Osteocyte (in vitro differentiated cells): ENCODE measurements at regions not wholly inside any gene's neighbourhood (a gene's known extent, or its start where the extent isn't known, plus 50 kb on each side); places are given as distances from the start of the nearest gene placed in this dataset.
A peak's percentile ranks its signal among the peaks of the same experiment; 100 is the strongest.

Source experiments
- DNase-seq: peaks from one replicate; pipeline ENCODE4 v3.0.0; 2021; ENCODE audit warnings: mixed read lengths; ENCODE audit not compliant: unreplicated experiment; ENCODE audit errors: extremely low spot score
- H3K27ac Mint-ChIP-seq: one replicate; pipeline ENCODE4 v1.8.0; 2021; ENCODE audit warnings: mild to moderate bottlenecking, mixed read lengths; ENCODE audit not compliant: unreplicated experiment
- H3K27me3 Mint-ChIP-seq: one replicate; pipeline ENCODE4 v1.8.0; 2021; ENCODE audit warnings: mixed read lengths; ENCODE audit not compliant: unreplicated experiment
- H3K36me3 Mint-ChIP-seq: one replicate; pipeline ENCODE4 v1.8.0; 2021; ENCODE audit warnings: mixed read lengths; ENCODE audit not compliant: unreplicated experiment
- H3K4me1 Mint-ChIP-seq: one replicate; pipeline ENCODE4 v1.8.0; 2021; ENCODE audit warnings: mixed read lengths; ENCODE audit not compliant: unreplicated experiment
- H3K4me3 Mint-ChIP-seq: one replicate; pipeline ENCODE4 v1.8.0; 2021; ENCODE audit warnings: mild to moderate bottlenecking, moderate library complexity, mixed read lengths; ENCODE audit not compliant: unreplicated experiment
- H3K9me3 Mint-ChIP-seq: one replicate; pipeline ENCODE4 v1.8.0; 2021; ENCODE audit warnings: mixed read lengths; ENCODE audit not compliant: unreplicated experiment
- CTCF ChIP-seq: fragments of 200-600 bp; sonication (generic); IDR thresholded peaks from 2 replicates; pipeline ENCODE4 v1.5.0; 2021; ENCODE audit warnings: antibody characterized with exemption, mild to moderate bottlenecking, moderate library complexity

- no peak for TF ChIP-seq CTCF
- no peaks in the 10 kb centered on the region for H3K36me3 Mint-ChIP-seq
- H3K27me3 Mint-ChIP-seq: no peaks in the 10 kb centered on the region
- H3K4me3 Mint-ChIP-seq: no peak overlapping the region
- no peak overlapping the region for H3K27ac Mint-ChIP-seq
- H3K9me3 Mint-ChIP-seq: peaks cover 8% of the 10 kb centered on the region
- no peak for DNase-seq
- H3K4me1 Mint-ChIP-seq: peaks cover 1% of the 10 kb centered on the region
Measured at GRCh38 chrX:40333344-40333743, 235.6 kb upstream of the BCOR start.

- Mint-ChIP-seq H3K4me1 (peaks cover 1% of the 10 kb centered on the region), H3K27ac (no peak overlapping the region), H3K9me3 (peaks cover 8% of the 10 kb centered on the region), H3K27me3 (peaks cover 2% of the 10 kb centered on the region), H3K36me3 (no peaks in the 10 kb centered on the region), H3K4me3 (no peak overlapping the region)
- no peak for TF ChIP-seq CTCF
- no peak for DNase-seq
Measured at GRCh38 chrX:40331762-40332161, 234.0 kb upstream of the BCOR start.

- H3K36me3 Mint-ChIP-seq: no peaks in the 10 kb centered on the region
- H3K27ac Mint-ChIP-seq: no peak overlapping the region
- H3K27me3 Mint-ChIP-seq: peaks cover 3% of the 10 kb centered on the region
- no peak for DNase-seq
- peaks cover 8% of the 10 kb centered on the region for H3K9me3 Mint-ChIP-seq
- no peak for TF ChIP-seq CTCF
- H3K4me1 Mint-ChIP-seq: peaks cover 1% of the 10 kb centered on the region
- H3K4me3 Mint-ChIP-seq: no peak overlapping the region
Measured at GRCh38 chrX:40331353-40331752, 233.6 kb upstream of the BCOR start.

- peaks cover 3% of the 10 kb centered on the region for H3K27me3 Mint-ChIP-seq
- H3K27ac Mint-ChIP-seq: no peak overlapping the region
- peak; percentile 6 for DNase-seq
- TF ChIP-seq CTCF: no peak
- peaks cover 8% of the 10 kb centered on the region for H3K9me3 Mint-ChIP-seq
- H3K4me3 Mint-ChIP-seq: no peak overlapping the region
- H3K36me3 Mint-ChIP-seq: no peaks in the 10 kb centered on the region
- peaks cover 1% of the 10 kb centered on the region for H3K4me1 Mint-ChIP-seq
Measured at GRCh38 chrX:40329616-40330015, 231.9 kb upstream of the BCOR start.

- peaks cover 3% of the 10 kb centered on the region for H3K27me3 Mint-ChIP-seq
- H3K9me3 Mint-ChIP-seq: peaks cover 6% of the 10 kb centered on the region
- H3K4me1 Mint-ChIP-seq: no peaks in the 10 kb centered on the region
- no peaks in the 10 kb centered on the region for H3K36me3 Mint-ChIP-seq
- no peak for TF ChIP-seq CTCF
- no peak overlapping the region for H3K4me3 Mint-ChIP-seq
- no peak for DNase-seq
- H3K27ac Mint-ChIP-seq: no peak overlapping the region
Measured at GRCh38 chrX:40327085-40327484, 229.3 kb upstream of the BCOR start.
